ENCODE measurements at regions not wholly inside any gene's neighbourhood (a gene's known extent, or its start where the extent isn't known, plus 50 kb on each side); places are given as distances from the start of the nearest gene placed in this dataset.

DNA sequence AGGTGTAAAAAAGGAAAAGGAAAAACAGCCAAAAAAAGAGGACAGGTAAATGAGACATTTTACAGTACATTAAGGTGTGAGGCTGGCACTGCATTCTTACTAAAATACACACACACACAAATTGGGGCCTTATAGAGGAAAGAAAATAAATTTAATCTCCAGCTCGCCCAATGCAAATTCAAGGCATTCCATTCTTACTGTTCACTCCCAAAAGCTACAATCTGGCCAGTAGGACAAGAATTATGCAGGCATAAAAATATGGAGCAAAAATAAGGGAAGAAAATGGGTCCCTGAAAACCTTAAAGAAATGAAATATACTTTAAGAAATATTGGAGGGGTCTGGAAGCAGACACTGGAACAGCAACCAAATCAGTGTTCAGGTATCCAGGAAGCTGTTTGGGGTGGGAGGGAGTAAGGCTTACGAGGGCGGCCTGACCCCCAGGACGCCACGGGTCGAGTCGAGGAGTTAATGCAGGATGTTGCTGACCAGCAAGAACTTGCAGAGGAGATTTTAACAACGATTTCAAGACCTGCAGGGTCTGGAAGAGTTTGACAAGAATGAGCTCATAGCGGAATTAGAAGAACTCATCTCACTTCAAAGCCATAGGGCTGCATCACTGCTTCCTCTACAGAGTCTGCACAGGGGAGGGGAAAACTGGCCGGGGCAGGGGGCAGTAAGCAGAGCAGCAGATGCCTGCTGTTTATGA, 245.5 kb downstream of the TBL1XR1 start:
- ChIA-PET CTCF (ENCODE audit: low intra/inter-chr PET ratio, low total read pairs) (no interaction called here), POLR2A (no interaction called here)
- H3K4me1 ChIP-seq (ENCODE audit: insufficient read depth, low read length): no peaks in the 10 kb centered on the region
- no peak overlapping the region for H2AFZ ChIP-seq (ENCODE audit: low read length)
- ATAC-seq (no peak), DNase-seq (ENCODE audit: low spot score) (no peak), FAIRE-seq (no peak)
- TF ChIP-seq ZNF33A (CRISPR knock-in tag; IDR thresholded peaks at IDR 0.05; ENCODE audit: borderline replicate concordance) (no peak), NR2F6 (IDR thresholded peaks at IDR 0.05) (no peak), NR2F6 (CRISPR knock-in tag; IDR thresholded peaks at IDR 0.05) (no peak), NKX3-1 (CRISPR knock-in tag; IDR thresholded peaks at IDR 0.05) (no peak), HNF4A (CRISPR knock-in tag; IDR thresholded peaks at IDR 0.05) (no peak), ZNF235 (CRISPR knock-in tag; IDR thresholded peaks at IDR 0.05; ENCODE audit: borderline replicate concordance) (no peak), ZEB1 (IDR thresholded peaks at IDR 0.05; ENCODE audit: insufficient replicate concordance, low read depth) (no peak), HOXA9 (CRISPR knock-in tag; IDR thresholded peaks at IDR 0.05; ENCODE audit: borderline replicate concordance) (no peak), ZFP62 (CRISPR knock-in tag; IDR thresholded peaks at IDR 0.05) (no peak), ZFY (CRISPR knock-in tag; IDR thresholded peaks at IDR 0.05) (no peak)
- TF ChIP-seq, protein P1, sequence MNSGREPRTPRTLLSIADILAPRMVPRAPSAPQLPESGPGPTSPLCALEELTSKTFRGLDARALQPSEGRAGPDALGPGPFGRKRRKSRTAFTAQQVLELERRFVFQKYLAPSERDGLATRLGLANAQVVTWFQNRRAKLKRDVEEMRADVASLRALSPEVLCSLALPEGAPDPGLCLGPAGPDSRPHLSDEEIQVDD (CRISPR knock-in tag; IDR thresholded peaks at IDR 0.05; ENCODE audit: borderline replicate concordance): no peak
- TF ChIP-seq, protein P2, sequence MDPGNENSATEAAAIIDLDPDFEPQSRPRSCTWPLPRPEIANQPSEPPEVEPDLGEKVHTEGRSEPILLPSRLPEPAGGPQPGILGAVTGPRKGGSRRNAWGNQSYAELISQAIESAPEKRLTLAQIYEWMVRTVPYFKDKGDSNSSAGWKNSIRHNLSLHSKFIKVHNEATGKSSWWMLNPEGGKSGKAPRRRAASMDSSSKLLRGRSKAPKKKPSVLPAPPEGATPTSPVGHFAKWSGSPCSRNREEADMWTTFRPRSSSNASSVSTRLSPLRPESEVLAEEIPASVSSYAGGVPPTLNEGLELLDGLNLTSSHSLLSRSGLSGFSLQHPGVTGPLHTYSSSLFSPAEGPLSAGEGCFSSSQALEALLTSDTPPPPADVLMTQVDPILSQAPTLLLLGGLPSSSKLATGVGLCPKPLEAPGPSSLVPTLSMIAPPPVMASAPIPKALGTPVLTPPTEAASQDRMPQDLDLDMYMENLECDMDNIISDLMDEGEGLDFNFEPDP (CRISPR knock-in tag; conservative IDR thresholded peaks at IDR 0.05): no peak
- TF ChIP-seq, protein P3, sequence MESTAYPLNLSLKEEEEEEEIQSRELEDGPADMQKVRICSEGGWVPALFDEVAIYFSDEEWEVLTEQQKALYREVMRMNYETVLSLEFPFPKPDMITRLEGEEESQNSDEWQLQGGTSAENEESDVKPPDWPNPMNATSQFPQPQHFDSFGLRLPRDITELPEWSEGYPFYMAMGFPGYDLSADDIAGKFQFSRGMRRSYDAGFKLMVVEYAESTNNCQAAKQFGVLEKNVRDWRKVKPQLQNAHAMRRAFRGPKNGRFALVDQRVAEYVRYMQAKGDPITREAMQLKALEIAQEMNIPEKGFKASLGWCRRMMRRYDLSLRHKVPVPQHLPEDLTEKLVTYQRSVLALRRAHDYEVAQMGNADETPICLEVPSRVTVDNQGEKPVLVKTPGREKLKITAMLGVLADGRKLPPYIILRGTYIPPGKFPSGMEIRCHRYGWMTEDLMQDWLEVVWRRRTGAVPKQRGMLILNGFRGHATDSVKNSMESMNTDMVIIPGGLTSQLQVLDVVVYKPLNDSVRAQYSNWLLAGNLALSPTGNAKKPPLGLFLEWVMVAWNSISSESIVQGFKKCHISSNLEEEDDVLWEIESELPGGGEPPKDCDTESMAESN (CRISPR knock-in tag; conservative IDR thresholded peaks at IDR 0.05): no peak
- intact Hi-C loops (cut with micrococcal nuclease; ENCODE audit: unreplicated experiment) (no loop called here), in situ Hi-C loops (cut with HindIII; ENCODE audit: extremely low pct_ligation_motif_present, low pct_unique_long_range_greater_than_20kb) (no loop called here)
- H3K4me3 ChIP-seq (replicated peaks in 1 of 3; ENCODE audit: insufficient read depth in 1 of 3, low read depth in 2 of 3, low read length in 3 of 3): no peak overlapping the region
- no peak overlapping the region for H3K4me2 ChIP-seq (ENCODE audit: low read depth, low read length)
- no peak overlapping the region for H3K27ac ChIP-seq (ENCODE audit: extremely low read length, insufficient read depth, low read length)
- 20% methylated on average over 10 of the region's 10 CpGs for WGBS (ENCODE audit: low lambda C conversion rate)
- no peak overlapping the region for H3K9ac ChIP-seq (ENCODE audit: insufficient read depth, low read depth, low read length)
- no peaks in the 10 kb centered on the region for H3K27me3 ChIP-seq (ENCODE audit: control insufficient read depth in 1 of 2, insufficient read depth in 2 of 2, low read length in 2 of 2)
- BruUV-seq (replicated peaks): no TSS peak
- no peaks in the 10 kb centered on the region for H3K36me3 ChIP-seq (replicated peaks in 1 of 2; ENCODE audit: control insufficient read depth in 1 of 2, insufficient read depth in 2 of 2, low read length in 2 of 2)
- no peaks in the 10 kb centered on the region for H3K9me3 ChIP-seq (ENCODE audit: low read length)
- no peaks in the 10 kb centered on the region for H4K20me1 ChIP-seq (ENCODE audit: insufficient read depth, low read length)
- no peaks in the 10 kb centered on the region for H3K79me2 ChIP-seq (ENCODE audit: insufficient read depth, low read length)
